T-helper 1 cell treated with Interleukin-12 subunit alpha and Interleukin-12 subunit beta and Interleukin-4 antibody, amounts not matched to agents 30 ng/mL and 1 ng/mL, for 36 hours (primary cell): ENCODE measurements at regions not wholly inside any gene's neighbourhood (a gene's known extent, or its start where the extent isn't known, plus 50 kb on each side); places are given as distances from the start of the nearest gene placed in this dataset.
"Not testable (repeated sequence)": the region's sequence is repeated elsewhere in the genome, so short reads cannot be mapped to it uniquely, and the experiment has no call there.

Source experiments
- intact Hi-C: fragments of 100-400 bp; cut with micrococcal nuclease; formaldehyde crosslinking; loops from one replicate; pipeline ENCODE4 v1.15.1; 2024

DNA sequence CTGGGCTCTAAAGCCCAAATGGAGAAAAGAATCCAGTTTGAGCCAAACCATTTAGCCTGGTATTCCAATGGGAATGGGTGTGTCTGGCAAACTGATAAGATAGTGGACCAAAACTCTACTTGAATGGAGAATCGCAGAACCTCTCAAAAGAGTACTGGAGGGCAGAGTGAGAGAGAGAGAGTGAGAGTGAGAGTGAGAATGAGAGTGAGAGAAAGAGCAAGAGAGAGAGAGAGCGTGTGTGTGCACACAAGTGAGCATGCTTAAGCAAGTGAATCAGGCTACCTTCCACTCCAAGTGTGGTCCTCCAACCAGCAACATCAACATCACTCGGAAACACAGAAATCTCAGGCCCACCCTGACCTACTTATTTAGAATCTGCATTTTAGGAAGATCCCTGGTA lies 58.8 kb downstream of the UQCRFS1 start:
- intact Hi-C loops = no loop called here

DNA sequence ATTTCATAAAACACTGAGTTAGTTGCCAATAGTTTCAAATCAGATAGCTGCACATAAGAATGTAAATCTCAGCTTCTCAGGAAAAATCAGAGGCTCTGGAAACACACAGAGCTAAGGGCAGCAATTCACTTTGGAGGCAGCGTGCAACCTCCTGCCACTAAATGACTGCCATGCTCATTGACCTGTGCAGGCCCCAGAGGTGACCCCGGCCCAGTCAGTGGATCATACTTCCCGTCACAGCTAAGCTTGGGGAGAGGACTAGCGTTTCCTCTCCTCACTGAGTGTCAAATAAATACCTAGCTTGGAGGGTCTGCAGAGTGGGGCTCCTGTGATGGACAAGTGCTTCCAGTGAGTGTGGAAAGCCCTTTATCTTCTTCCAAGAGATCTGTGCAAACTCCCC lies 67.2 kb downstream of the UQCRFS1 start:
- intact Hi-C loops = no loop called here

DNA sequence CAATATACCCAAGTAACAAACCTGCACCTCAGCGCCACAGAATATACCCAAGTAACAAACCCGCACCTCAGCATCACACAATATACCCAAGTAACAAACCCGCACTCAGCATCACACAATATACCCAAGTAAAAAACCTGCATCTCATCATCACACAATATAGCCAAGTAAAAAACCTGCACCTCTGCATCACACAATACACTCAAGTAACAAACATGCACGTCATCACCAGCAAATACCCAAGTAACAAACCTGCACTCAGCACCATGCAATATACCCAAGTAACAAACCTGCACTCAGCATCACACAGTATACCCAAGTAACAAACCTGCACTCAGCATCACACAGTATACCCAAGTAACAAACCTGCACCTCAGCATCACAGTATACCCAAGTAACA lies 69.8 kb downstream of the UQCRFS1 start:
- intact Hi-C loops = no loop called here

DNA sequence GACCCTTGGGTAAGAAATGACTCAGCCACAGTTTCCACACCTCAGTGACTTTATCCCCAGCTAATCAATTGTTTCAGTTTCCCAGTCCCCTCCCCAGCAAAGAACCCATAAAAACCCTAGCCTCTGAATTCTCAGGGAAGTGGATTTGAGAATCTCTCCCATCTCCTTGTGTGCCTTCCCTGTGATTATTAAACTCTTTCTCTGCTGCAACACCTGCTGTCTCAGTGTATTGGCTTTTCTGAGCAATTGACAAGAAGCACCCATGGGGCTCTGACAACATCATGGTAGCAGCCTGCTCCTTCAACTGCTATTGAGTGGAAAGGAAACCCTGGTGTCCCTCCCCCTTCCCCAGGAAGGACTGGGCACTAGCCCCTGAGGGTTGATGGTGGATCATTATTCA lies 73.7 kb downstream of the UQCRFS1 start:
- intact Hi-C loops = no loop called here

DNA sequence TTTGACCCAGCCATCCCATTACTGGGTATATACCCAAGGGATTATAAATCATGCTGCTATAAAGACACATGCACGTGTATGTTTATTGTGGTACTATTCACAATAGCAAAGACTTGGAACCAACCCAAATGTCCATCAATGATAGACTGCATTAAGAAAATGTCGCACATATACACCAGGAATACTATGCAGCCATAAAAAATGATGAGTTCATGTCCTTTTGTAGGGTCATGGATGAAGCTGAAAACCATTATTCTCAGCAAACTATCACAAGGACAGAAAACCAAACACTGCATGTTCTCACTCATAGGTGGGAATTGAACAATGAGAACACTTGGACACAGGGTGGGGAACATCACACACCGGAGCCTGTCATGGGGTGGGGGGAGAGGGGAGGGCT lies 74.7 kb downstream of the UQCRFS1 start:
- intact Hi-C loops = not testable (repeated sequence)

DNA sequence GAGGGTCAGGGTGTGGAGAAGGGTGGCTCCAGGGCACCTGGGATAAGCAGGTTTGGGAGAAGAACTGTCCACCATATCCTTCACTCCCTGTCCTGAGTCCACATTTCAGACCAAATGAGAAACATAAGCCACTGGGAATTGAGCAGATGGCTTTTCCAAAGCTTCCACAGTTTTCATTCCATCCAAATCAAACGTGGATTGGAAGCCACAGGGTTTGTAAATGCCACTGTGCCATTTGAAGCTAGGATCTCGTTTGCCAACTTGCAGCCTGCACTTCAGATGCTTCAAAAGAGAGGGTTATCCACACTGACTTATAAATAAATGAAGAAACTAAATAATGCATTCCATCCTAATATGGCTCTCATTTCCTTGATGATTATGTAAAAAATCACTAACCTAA lies 81.5 kb downstream of the UQCRFS1 start:
- intact Hi-C loops = no loop called here

DNA sequence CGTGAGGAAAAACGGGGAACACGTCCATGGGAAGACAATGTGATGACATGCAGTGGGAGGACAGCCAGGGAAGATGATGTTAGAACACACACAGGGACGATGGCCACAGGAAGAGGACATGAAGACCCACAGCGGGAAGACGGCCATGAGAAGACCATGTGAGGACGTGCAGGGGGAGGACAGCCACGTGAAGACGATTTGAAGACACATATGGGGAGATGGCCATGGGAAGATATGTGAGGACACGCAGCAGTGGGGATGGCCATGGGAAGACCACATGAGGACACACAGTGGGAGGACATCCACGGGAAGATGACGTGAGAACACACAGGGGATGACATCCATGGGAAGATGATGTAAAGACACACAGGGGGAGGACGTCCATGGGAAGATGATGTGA lies 83.8 kb downstream of the UQCRFS1 start:
- intact Hi-C loops = no loop called here

DNA sequence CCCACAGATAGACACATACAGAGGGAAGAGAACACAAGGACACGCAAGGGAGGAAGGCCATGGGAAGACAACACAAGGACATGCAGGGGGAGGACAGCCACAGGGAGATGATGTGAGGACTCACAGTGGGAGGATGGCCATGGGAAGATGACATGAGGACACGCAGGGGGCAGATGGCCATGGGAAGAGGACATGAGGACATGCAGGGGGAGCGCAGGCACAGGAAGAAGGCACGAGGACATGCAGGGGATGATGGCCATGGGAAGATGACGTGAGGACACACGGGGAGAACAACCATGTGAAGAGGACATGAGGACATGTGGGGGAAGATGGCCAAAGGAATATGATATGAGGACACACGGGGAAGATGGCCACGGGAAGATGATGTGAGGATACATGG lies 84.7 kb downstream of the UQCRFS1 start:
- intact Hi-C loops = no loop called here

DNA sequence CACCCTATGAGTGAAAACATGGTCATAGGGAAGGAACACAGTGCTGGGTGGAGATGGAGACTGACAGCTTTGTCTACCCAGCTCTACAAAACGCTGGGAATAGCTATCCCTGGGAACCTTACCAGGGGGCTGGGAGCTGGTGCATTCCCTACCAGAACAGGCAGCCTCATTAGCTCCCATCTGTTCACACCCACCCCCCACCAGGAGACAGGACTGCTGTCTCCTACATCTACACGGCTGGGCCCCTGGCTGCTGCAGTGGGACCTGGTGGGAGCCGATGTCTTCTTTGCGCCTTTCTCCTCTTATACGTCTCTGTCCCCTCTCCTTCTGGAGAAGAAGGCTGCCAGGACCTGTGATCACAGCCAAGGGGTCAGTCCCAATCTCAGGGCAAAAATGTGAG lies 90.8 kb downstream of the UQCRFS1 start:
- intact Hi-C loops = no loop called here

DNA sequence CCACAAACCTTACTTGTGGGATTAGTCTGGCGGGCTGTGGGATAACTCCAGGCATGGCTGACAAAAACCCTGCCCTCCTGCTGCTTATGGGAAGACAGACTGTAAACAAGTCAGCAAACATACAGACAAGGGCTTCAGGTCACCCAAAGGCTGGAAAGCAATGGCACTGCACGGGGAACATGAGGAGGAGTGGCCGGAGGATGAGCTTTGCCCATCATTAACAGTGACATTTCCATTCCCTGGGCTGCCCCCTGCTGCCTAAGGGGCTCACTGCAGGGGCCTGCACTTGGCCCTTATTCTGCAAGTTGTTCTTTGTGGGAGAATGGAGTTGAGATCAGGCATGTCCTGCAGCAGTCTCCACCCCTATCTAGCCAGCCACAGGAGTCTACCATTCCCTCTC lies 91.3 kb downstream of the UQCRFS1 start:
- intact Hi-C loops = no loop called here

DNA sequence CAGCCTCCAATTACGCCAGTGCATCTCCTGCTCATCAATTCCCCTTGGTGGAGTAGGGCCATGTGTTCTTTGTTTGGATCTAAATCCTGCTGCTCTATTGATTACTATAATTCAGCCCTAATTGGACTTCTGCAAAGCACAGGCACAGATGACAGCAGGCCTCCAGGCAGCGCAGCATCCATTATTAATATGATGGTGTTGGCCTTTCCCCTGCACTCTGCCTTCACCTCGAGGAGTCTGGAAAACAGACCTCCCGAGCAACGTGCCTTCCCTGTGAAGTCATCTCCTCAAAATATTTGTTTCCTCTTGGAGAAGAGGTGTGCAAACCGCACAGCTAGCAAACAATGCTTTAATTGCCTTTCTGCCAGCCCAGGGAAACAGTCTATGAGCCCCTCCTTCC lies 92.5 kb downstream of the UQCRFS1 start:
- intact Hi-C loops = no loop called here

DNA sequence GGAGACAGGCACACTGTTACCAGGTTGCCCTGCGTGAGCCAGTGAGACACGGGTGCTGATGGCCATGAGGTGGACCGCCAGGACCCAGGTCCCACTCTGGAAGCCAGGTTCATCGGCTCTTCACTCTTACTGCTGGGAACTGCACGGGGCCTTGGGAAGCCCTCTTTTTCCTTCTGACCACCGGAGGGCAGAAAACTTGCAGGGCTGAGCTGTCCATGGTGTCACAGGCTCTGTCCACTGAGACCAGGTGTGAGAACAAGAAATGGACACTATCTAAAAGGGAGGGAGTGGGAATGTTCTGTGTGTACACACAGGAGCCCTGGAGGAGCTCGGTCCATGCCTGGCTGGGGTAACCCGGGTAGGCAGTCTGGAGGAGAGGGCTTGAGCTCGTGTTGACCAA lies 93.4 kb downstream of the UQCRFS1 start:
- intact Hi-C loops = no loop called here

DNA sequence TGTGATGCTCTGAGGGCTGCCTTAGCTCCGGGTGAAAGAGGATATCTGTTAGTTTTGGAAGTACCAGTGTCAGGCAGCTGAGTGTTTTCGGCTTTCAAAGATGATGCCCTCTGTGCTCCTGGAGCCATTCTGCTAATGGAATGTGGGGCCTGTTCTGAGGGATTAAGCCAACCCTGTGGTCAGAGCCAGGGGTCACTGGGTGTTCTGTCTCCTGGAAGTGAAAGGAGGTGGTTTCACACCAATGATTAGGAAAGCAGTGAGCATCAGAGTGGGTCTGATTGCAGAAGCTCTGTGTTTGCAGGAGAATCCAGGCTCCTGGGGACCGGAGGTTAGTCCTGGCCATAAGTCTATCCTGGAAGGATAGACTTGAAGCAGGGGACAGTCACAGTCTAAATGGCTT lies 94.6 kb downstream of the UQCRFS1 start:
- intact Hi-C loops = no loop called here

DNA sequence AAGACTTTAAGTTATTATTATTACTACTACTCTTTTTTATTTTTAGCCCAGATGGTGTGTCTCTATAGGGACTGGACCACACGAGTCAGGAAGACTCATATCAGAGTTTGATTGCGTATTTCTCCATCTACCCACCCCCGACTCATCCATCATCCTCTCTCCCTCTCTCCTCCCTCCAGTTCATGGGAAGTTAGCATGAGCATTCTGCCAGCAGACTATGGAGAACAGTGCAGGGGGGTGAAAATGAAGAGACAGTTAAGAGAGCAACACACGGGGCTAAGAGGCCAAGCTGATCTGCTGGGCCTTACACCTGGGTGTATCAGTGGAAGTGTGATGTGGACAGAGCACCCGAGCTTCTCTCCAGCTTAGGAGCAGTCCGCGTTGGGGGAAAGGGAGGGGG lies 95.0 kb downstream of the UQCRFS1 start:
- intact Hi-C loops = no loop called here

DNA sequence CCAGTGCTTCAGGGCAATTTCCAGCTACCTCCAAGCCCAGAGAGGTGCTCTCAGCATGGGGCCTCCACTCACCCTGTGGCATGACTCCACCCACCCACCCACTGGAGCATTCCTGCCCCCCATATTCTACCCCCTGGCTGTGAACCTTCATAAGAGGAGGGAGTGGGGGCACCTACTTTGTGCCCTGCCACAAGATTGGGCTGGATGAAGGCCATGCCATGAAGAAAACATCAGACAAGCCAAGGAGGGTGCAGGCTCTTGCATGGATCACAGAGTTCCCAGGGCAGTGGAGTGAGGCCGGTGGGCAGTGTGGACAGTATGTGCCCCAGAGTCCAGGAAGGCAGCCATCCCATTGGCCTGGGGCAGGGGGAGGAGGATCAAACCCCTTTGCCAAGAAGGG lies 97.8 kb downstream of the UQCRFS1 start:
- intact Hi-C loops = no loop called here

DNA sequence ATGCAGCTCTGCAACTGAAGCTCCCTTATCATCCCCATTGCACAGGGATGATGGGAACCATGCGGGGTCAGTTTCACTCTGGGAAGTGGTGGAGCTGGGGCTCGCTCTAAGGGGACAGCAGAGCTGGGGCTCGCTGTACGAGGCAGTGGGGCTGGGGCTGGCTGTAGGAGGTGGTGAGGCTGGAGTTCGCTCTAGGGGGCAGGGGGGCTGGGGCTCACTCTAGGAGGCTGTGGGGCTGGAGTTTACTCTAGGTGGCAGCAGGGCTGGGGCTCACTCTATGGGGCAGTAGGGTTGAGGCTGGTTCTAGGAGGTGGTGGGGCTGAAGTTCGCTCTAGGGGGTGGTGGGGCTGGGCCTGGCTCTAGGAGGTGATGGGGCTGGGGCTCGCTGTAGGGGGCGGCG lies 99.1 kb downstream of the UQCRFS1 start:
- intact Hi-C loops = no loop called here

DNA sequence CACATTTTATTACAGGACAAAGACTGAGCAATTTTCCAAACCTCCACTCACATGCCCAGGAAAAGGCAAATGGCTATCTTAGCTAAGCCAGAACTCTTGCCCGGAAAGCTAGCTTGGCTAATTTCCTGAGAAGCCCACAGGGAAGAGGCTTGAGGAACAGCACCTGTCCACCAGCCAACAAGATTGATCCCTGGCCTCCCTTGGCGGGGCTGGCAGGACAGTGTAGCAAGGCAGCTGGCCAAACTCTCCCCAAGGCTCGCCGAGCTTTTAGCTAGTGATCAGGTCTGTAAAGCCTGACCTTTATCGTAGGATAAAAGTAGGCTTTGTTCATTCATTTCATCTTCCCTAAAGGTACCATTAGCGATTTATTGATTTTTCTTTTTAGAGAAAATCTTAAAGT lies 101.4 kb downstream of the UQCRFS1 start:
- intact Hi-C loops = no loop called here

DNA sequence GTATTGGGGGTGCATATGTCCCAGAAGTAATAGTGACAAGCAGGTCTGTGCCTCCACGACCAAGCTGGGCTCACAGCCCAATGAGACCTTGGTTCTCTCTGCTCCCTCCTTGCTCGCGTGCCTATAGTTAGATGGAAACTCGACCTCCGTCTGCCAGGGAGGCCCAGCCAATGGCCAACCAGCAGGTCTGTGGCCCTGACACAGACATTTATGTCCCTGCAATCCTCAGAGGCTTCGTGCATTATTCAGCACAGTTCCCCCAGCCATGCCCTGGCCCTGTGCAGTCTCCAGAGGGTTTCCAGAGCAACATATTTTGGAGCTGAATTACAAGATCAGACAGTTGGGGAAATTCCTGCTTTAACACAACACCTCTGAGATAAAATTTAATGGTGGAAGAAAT lies 105.1 kb downstream of the UQCRFS1 start:
- intact Hi-C loops = no loop called here

DNA sequence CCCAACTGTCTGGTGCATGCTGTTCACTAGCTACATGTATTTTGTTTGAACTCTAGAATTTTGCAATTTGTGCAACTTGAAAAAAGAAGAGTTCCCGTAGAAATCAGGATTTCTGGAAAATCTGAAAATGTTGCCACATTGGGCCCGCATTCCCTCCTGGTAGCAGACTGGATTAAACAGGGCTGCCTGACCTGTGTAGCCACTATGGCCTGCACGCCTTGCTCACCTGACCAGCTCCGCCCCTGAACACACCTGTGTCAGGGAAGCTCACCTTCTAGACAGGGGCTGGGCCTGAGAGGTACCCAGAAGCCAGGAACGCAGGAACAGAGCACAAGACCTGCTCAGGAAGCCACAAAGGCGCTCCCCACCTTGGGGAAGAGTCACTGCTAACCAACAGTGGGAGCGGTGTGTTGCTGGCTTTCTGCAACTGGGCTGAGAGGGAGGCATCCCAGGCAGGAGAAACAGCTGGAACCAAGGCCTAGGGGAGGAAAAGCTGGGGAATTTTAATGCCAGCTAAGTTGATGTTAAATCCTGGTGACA lies 106.5 kb downstream of the UQCRFS1 start:
- intact Hi-C loops = no loop called here

DNA sequence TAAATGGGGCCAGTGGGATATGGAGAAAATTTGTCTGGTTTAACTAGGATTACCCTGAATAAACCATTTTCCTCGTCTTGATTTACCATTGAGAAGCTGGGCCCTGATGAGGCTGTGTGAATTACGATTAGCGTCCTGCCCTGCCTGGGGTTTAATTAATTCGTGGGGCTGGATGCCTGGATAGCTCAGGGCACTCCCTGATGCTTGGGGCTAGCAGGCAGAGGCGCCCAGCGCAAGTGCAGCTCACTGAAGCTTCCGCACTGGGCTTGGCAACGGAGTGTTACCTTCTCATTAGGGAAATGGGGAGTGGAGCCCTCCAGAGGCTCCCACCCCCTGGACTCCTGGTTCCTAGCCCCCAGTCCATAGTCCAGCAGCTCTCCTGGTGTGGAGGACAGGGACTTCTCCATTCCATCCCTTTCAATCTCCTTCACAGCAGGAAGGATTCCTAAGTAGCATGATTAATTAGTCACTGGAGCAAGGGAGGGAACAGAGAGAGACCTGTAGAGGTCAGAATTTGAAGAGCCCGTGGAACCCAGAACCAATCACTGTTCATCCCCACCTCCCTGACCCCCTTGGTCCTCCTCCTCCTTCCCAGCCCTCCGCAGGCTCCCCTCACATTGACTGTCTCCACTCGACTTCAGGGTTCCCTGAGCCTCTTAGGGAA lies 107.2 kb downstream of the UQCRFS1 start:
- intact Hi-C loops = no loop called here

DNA sequence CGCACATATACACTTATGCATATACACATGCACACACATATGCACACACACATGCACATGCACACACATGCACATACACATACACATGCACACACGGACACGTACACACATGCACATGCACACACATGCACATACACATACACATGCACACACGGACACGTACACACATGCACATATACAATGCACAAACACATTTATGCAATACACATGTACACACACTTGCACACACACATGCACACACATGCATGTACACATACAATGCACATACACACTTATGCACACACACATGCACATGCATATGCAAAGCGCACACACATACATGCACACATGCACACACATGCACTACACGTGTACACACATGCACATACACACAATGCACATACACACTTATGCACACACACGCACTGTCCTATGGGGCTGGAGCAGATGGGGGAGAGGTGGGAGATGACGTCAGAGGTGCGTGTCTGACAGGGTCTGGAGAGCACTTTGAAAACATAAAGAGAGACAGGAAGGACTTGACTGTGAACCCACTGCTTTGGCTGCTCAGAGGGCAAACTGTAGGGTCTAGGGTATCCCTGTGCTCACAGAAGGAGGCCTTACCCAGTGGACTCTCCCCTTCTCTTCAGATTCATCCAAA lies 108.2 kb downstream of the UQCRFS1 start:
- intact Hi-C loops = no loop called here

DNA sequence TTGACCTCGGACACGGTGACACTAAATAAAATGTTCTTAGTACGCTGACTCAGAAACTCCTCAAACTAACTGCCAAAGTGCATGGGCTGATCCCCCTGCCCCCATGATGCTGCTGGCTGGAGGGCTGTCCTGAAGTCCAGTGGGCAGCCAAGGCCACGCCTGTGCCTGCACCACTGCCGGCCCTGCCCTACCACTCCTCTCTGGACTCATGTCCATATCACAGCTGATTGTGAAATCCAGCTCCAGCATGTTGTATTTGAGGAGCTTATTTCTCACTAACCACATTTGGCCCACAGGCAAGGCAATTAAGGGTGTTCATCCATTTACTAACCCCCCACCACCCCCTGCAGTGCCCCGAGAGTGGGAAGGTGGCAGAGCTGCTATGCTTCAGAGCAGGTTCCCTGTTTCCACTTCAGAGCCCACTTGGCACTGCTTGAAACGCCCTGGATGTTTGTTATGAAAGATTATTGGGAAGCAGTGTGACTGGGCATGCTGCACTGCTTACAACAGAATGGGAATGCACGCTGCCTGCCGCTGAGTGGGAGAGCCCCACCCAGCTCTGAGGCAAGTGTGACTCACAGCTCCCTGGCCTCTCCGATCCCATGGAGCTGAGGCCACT lies 114.0 kb downstream of the UQCRFS1 start:
- intact Hi-C loops = no loop called here

DNA sequence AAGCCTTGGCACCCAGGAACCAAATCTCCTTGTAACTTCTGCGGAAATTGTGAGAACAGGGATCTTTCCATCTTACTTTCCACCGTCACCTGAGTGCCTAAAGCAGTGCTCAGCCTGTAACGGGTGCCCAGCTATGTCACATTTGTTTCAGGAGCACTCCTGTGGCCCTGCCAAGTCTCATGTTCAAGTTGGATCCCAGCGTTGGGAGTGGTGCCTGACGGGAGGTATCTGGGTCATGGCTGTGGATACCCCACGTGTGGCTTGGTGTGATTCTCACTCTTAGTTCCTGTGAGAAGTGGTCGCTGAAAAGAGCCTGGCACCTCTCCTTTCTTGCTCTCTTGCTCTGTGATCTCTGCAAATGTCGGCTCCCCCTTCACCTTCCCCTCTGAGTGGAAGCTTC lies 114.9 kb downstream of the UQCRFS1 start:
- intact Hi-C loops = no loop called here
